Stimulated activated CD8-positive, alpha-beta memory T cell treated with anti-CD3 and anti-CD28 coated beads, Interleukin-7, amount 100 ng/mL, for 4 hours (primary cell): ENCODE measurements at regions not wholly inside any gene's neighbourhood (a gene's known extent, or its start where the extent isn't known, plus 50 kb on each side); places are given as distances from the start of the nearest gene placed in this dataset.
"Not testable (repeated sequence)": the region's sequence is repeated elsewhere in the genome, so short reads cannot be mapped to it uniquely, and the experiment has no call there.

Experiments used
- DNase-seq, 2 donors: peaks; one replicate each; pipeline ENCODE4 v3.0.0-alpha.2; 2020; ENCODE audit warnings: low read depth in 2 of 2

DNA sequence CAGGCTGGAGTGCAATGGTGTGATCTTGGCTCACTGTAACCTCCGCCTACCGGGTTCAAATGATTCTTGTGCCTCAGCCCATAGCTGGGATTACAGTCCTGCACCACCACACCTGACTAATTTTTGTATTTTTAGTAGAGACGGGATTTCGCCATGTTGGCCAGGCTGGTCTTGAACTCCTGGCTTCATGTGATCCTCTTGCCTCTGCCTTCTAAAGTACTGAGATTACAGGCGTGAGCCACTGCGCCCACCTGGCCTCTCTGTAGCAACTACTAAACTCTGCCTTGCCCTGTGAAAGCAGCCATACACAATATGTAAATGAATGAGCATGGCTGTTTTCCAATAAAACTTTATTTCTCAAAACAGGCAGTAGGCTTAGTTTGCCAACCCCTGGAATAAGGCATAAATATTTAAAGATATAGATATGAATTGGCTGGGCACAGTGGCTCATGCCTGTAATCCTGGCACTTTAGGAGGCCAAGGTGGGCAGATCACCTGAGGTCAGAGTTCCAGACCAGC lies 127.9 kb upstream of the ZNF217 start:
- DNase-seq, result not testable (repeated sequence)

DNA sequence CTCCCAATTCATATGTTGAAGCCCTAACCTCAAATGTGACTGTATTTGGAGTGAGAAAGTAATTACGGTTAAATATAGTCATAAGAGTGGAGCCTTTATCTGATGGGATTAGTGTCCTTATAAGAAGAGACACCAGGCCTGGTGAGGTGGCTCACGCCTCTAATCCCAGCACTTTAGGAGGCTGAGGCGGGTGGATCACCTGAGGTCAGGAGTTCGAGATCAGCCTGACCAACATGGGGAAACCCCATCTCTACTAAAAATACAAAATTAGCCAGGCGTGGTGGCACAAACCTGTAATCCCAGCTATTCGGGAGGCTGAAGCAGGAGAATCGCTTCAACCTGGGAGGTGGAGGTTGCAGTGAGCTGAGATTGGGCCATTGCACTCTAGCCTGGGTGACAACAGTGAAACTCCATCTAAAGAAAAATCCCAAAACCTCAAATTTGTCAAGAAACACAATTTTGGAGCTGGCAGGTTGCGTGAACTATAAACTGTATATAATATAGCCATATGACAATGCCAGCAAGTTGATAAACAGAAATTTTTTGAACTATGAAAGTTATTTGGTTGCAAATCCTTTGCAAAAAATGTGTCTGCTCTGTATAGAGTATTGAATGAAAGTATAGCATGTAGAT lies 125.6 kb upstream of the ZNF217 start:
- DNase-seq, result not testable (repeated sequence)

DNA sequence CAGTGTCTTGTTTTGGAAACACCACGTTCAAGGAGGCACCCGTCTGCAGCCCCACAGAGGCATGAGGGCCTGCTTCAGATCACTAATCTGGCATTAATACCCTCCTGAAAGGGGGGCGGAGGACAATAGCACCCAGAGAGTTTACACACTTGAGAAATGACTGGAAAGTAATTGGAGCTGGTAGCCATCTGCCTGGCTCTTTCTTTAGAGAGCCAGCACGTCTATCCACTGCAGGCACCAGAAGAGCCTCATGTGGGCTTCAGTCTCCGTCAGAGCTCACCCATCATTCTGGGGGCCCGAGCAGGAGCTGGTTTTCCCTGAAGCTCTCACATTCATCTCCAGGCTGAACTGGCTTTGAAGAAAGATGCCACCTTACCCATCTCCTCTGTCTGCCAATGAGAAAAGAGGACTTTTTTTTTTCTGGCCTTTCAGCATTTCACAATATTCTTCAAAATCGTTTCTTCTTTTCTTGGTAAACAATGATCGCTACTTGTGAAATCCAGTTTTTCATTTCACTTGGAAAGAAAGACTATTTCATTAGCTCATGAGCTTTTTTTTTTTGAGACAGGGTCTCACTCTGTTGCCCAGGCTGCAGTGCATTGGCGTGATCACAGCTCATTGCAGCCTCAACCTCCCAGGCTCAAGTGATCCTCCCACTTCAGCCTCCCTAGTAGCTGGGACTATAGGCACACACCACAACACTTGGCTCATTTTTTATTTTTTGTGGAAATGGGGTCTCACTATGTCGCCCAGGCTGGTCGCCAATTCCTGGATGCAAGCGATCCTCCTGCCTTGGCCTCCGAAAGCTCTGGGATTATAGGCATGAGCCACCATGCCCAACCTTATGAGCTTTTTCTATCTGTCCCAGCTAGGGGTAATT lies 124.7 kb upstream of the ZNF217 start:
- DNase-seq, result no peak

DNA sequence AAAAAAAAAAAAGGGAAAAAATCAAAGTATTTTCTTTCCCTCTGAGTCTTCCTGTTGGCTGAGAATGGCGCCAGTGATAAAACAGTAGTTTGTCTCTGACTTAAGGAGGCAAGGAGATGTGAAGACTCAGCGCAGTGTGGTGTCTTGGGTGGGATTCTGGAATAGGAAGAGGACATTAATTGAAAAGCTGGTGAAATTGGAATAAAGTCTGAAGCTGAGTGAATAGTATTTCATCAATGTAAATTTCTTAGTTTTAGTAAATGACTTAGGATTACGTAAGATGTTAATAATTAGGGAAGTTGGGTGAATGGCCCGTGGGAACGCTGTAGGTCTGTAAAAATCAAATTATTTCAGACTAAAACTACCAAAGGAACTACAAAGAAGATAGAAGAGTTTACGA lies 122.8 kb upstream of the ZNF217 start:
- DNase-seq, result no peak

DNA sequence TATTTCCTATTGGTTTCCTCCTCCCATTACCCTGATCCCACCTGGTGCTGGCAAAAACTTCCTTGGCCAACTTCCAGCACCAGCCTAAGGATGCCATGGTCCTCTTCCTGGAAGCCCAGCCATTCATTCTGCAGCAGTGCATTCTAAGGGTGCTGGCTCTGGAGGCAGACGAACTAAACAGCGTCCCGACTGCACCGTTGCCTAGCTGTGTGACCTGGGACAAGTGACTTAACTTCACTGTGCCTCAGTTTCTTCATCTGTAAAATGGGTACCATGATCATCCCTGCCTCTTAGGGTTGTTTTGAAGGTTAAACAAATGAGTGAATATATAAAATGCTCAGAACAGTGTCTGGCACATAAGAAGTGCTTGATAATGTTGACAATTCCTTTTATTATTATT lies 120.9 kb upstream of the ZNF217 start:
- DNase-seq, result no peak

DNA sequence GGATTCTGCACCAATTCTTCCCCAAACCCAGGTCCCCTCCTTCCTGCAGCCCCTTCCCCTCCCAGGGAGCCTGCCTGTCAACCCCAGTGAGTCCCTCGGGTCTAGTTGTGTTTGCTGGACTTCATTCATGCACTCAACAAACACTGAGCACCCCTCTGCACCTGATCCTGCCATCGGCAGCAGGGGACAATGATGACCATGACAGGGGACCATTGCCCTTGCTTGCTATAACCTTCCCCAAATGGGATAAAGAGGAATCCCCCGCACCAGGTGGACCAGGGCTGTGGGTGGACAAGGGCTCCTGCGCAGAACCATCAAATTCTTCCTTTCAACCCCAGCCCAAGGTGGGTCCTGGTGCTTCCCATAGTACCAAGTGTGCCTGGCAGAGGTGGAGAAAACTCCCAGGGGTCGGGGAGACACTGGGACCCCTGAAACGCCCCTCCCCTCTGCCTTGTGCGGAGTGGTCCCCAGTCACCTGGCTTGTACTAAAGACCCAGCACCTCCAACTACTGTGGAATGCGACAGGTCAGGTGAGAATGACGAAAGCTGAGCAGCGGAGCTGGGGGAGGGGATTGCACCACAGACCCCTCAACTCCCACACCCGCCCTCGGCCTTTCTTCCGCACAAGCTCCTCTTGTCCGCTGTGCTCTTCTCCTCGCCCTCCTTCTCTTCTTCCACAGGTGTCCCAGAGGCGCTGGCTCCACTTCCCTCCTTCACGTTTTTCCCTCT lies 119.9 kb upstream of the ZNF217 start:
- DNase-seq, result no peak

DNA sequence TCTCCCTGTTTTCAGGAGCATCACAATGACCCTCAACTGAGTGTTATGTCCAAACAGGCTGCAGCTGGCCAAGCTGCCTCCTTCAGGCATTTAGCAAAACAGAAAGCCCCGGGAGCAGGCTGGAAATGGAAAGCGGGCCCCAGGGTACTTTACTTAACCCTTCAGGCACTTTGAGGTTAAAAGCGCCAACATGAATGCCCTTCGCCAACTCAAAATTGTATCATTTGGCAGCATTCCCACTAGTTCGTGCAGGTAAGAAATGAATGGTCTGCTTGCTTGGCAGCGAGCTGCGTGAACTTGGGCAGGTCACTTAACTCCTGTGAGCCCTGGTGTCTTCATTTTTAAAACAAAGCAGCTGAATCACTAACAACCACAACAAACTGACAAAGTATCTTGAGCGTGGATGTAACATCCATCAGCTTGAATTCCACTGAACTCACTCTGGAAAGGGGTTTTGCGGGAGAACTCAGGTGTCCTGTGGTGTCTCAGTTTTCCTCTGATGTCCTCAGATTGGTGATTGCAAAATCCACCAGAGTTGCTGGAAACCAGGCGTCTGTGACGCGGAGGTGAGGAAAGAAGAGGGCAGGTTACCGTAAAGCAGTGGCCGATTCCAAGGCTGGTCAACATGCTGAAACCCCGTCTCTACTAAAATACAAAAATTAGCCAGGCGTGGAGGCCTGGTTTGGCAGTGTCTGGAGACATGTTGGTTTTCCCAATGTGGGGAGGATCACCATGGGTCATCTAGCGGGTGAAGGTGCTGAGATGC lies 118.8 kb upstream of the ZNF217 start:
- DNase-seq, result no peak

DNA sequence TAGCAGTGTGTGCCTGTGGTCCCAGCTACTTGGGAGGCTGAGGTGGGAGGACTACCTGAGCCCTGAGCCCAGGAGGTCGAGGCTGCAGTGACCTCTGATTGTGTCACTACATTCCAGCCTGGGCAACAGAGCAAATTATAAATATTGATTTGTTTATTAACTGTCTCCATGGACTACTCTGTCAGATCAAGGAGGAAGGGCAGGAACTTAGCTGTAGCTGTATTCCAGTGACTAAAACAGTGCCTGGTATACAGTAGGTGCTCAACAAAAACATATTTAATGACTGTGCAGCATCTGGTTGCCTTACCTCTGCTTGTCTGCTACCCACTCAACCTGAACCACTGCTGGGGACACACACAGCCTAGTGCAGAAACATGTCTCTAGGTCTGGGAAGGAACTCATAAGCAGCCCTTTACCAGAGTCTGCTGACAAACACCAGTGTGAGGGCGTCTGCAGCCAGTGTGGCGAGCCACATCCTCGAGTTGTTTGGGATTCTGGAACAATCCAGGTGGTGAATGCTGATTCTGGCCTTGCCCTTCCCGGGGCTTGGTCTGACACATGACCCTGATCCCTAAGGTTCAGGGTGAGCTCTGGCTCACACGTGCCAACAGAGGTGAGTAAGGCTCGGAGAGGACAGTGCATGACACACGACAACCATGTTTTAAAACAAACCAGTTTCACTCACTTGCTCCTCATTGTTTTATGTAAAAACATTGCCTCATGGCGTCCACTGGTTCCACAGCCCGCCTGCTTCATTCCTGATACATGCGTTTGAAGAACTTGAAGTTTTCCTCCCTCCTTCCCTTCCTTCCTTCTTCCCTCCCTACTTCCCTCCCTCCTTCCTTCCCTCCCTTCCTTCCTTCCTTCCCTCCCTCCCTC lies 117.9 kb upstream of the ZNF217 start:
- DNase-seq, result no peak

DNA sequence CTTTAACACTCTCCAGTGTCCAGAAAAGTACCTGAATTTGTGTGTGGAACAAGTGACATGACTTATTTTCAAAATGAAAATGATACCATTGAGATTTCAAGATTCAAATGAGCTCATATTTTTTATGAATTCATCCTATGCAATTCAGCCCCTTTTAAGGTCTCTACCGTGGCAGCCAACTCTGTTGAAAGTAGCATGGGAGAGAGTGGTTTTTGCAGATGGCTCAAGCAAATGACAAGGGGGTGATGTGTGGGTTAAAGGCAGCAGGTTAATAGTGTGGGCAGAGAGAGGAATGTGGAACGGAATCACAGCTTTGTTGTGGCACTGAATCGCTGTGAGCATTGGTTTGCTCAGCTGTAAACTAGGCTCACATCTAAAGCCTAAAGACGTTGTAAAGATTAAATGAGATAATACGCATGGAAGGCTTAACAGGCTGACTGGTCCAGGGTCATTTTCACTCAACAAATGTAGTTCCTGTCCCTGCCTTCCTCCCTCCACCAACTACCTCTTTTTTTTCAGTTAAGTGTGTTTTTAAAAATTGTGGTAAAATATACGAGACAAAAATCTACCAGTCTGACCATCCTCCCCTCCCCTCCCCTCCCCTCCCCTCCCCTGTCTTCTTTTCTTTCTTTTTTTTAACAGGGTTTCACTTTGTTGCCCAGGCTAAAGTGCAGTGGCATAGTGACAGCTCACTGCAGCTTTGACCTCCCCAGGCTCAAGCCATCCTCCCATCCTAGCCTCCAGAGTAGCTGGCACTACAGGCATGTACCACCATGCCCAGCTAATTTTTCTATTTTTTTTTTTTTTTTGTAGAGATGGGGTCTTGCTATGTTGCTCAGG lies 114.7 kb upstream of the ZNF217 start:
- DNase-seq, result peak in 1 of 2 donors; percentile 22

DNA sequence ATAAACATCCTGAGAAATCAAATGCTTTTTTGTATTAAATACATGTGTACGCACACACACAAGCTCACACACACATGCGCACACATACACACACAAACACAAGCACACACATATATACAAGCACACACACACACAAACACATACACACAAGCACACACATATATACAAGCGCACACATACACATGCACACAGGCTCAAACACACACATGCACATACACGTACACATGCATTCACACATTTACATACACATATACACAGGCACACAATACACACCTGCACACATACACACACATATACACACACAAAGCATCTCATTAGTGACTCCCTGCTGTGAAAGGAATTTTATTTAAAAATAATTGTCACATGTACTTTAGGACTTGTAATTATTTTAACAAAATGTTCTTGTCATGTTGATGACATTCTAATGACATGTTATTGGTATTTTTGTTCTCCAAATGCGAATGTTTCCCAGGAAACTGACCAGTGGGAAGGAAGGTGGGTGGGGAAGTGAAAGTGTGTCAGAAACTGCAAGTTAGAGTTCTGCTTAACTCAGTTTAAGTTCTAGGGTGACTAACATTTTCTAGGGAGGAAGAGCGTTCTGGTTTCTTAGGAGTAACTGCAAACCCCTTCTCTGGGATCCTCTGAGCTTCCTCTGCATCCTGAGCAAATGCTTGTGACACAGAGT lies 113.9 kb upstream of the ZNF217 start:
- no peak for DNase-seq

DNA sequence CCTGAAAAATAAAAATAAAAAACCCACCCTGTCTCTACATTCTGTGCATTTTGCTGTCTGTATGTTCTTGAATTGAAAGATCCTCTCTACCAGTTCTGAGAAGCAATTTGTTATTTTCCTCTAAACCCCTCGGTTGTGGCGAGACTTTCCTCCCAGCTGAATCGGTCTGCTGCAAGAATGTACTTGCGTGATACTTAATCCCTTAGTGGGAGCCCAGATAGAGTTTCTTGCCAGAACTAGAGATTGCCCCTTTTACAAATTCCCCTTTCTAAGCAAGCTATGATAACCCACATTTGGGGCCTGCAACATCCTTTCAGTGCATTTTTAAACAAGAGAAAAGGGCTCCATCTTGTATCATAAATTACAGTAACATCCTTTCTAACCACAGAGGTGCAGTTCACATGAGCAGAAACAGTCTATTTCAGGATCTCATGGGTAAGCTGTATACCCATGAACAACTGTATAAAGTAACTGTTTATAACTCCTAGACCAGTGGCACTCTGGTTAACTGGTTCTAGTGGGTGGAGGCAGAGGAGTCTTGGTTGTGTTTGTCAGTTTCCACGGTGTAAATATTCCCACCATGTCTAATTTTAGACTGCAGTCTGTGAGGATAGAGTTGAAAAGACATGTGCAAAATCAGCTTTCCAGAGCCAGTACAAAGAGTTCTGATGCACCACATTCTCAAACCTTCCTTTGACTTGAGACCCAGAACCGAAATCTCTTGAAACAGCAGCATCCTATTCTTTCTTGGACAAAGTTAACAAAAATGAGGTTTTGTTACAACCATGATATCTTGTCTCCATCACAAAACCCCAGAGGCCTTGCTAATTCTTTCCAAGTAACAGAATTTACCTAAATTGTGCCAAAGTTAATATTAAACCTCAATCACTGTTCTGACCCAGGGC lies 113.1 kb upstream of the ZNF217 start:
- DNase-seq, result peak; percentile 12 to 29

DNA sequence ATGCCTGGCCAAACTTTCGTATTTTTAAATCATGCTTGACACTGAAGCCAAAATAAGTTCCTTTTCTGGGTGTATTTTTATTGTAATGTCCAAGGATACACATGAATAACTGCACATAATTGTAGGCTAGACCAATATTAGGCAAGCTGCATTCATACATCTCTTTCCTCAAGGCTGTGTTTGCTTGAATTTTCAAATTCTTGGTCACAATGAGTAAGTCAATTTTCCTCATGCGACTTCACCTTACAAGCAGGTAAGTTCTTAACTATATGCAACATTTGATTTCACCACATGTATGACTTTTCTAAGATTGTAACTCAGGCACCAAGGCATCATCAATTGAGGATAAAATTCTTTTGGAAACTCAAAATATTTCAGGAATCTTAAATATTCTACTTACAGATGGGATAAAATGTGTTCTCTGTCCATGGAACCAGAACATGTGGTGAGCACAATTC lies 112.4 kb upstream of the ZNF217 start:
- DNase-seq, result no peak

DNA sequence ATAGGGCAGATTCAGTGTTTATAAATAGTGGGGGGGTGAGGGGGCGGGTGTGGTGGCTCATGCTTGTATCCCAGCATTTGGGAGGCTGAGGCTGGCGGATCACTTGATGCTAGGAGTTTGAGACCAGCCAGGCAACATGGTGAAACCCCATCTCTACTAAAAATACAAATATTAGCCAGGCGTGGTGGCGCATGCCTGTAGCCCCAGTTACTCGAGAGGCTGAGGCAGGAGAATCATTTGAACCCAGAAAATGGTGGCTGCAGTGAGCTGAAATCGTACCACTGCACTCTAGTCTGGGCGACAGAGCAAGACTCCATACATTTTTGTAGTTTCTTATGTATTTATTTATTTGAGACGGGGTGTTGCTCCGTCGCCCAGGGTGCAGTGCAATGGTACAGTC lies 109.0 kb upstream of the ZNF217 start:
- no peak for DNase-seq

DNA sequence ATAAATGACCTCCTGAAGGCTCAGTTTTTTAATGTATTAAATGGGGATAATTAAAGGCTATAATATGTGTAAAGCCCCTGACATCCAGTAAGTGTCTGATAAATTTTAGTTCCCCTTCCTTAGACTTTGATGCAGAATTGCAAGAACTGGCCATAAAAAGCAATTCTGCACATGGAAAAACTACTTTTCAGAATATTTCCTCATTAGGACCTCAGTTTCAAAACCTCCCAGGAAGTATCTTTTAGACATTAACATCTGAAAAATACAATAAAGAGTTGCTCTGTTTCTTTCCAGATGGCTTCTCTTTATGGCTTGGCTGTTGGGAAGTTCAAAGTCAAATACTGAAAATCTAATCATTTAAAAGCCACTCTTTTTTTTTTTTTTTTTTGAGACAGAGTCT lies 106.3 kb upstream of the ZNF217 start:
- no peak for DNase-seq

DNA sequence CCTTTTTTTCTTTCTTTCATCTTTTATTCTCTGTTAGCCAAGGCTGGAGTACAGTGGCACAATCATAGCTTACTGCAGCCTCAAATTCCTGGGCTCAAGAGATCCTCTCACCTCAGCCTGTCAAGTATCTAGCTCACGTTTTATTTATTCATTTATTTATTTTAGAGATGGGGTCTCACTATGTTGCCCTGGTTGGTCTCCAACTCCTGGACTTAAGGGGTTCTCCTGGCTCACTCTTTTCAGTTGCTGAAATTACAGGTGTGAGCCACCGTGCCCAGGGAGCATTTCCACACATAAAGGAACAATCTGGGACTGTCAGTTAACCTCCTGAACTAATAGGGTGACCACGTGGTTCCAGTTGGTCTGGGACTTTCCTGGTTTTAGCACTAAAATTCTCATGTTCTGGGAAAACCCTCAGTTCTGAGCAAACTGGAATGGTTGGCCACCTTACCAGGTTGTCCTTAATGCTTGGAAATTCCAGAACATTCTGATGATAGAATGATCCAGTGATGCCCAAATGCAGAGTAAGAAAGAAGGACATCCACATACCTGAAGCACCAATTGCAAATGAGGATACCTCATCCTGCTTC lies 105.5 kb upstream of the ZNF217 start:
- DNase-seq, result no peak

DNA sequence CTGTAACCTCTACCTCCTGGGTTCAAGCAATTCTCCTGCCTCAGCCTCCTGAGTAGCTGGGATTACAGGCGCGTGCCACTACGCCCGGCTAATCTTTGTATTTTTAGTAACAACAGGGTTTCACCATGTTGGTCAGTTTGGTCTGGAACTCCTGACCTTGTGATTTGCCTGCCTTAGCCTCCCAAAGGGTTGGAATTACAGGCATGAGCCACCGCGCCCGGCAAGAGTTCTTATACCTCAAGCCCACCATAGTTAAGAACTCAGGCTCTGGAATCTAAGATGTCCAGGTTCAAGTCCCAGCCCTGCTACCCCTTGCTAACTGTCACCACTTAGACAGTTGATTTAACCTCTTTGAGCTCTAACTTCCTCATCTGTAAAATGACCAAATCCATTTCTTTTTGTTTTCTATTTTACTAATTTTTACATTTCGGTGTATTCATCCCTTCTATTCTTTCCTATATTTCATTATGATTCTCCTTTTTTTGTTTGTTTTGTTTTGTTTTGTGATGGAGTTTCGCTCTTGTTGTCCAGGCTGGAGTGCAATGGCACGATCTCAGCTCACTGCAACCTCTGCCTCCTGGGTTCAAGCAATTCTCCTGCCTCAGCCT lies 104.8 kb upstream of the ZNF217 start:
- no peak for DNase-seq
